A673 (cell line): ENCODE measurements at regions not wholly inside any gene's neighbourhood (a gene's known extent, or its start where the extent isn't known, plus 50 kb on each side); places are given as distances from the start of the nearest gene placed in this dataset.

ENCODE experiments used
- EZH2 ChIP-seq: fragments of 200-600 bp; sonication (generic); IDR thresholded peaks from 2 replicates; pipeline ENCODE4 v1.6.1; 2017; ENCODE audit warnings: borderline replicate concordance, low read depth, mild to moderate bottlenecking, mixed read lengths, antibody characterized with exemption, low read length; ENCODE audit not compliant: poor library complexity, severe bottlenecking
- TF ChIP-seq, protein P1 (sequence below): fragments of 300-800, 200-600 bp; sonication (generic); conservative IDR thresholded peaks from 2 replicates; pipeline ENCODE4 v1.5.1; 2017; ENCODE audit warnings: low read depth, mild to moderate bottlenecking, antibody characterized with exemption, low read length, moderate library complexity, mixed read lengths

DNA sequence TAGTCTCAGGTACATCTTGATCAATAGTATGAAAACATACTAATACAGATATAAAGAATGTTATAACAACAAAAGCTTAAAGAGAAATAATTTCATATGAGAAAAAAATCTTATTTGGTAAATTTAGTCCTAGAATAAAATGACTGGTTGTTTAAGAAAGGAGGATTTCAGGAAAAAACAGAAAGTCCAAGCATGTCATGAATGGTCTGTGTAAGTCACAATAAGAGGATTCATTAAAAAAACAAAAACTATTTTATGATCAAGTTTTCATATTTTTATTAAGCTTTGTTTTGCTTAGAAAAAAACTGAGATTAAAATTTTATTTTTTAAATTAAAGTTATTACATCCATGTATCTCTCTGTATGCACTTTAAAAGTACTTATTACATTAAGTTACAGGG is 353.9 kb upstream of the SPHKAP start:
- TF ChIP-seq, protein P1, sequence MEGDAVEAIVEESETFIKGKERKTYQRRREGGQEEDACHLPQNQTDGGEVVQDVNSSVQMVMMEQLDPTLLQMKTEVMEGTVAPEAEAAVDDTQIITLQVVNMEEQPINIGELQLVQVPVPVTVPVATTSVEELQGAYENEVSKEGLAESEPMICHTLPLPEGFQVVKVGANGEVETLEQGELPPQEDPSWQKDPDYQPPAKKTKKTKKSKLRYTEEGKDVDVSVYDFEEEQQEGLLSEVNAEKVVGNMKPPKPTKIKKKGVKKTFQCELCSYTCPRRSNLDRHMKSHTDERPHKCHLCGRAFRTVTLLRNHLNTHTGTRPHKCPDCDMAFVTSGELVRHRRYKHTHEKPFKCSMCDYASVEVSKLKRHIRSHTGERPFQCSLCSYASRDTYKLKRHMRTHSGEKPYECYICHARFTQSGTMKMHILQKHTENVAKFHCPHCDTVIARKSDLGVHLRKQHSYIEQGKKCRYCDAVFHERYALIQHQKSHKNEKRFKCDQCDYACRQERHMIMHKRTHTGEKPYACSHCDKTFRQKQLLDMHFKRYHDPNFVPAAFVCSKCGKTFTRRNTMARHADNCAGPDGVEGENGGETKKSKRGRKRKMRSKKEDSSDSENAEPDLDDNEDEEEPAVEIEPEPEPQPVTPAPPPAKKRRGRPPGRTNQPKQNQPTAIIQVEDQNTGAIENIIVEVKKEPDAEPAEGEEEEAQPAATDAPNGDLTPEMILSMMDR: no peak
- no peak for TF ChIP-seq EZH2
